Left ventricle myocardium inferior (tissue), 1 donor: ENCODE measurements at regions not wholly inside any gene's neighbourhood (a gene's known extent, or its start where the extent isn't known, plus 50 kb on each side); places are given as distances from the start of the nearest gene placed in this dataset.
"Not testable (repeated sequence)": the region's sequence is repeated elsewhere in the genome, so short reads cannot be mapped to it uniquely, and the experiment has no call there.

Experiments
- DNase-seq: peaks from one replicate; pipeline ENCODE4 v3.0.0-alpha.2; 2020
- H3K27ac ChIP-seq: fragments of 200-600 bp; replicated peaks from 2 replicates; pipeline ENCODE4 v1.8.0; 2021
- H3K27me3 ChIP-seq: fragments of 200-600 bp; 2 replicates; pipeline ENCODE4 v1.8.0; 2021; ENCODE audit warnings: low read depth
- H3K36me3 ChIP-seq: fragments of 200-600 bp; 2 replicates; pipeline ENCODE4 v1.8.0; 2021
- H3K4me1 ChIP-seq: fragments of 200-600 bp; 2 replicates; pipeline ENCODE4 v1.8.0; 2021
- H3K4me3 ChIP-seq: fragments of 200-600 bp; 2 replicates; pipeline ENCODE4 v1.8.0; 2021; ENCODE audit warnings: mild to moderate bottlenecking, moderate library complexity
- H3K9me3 ChIP-seq: fragments of 200-600 bp; replicated peaks from 2 replicates; pipeline ENCODE4 v1.8.0; 2021
- CTCF ChIP-seq: fragments of 200-600 bp; IDR thresholded peaks from 2 replicates; pipeline ENCODE4 v1.8.0; 2021; ENCODE audit warnings: antibody characterized with exemption, mild to moderate bottlenecking, borderline replicate concordance
- intact Hi-C: fragments of 100-400 bp; cut with micrococcal nuclease; formaldehyde crosslinking; loops from one replicate; pipeline ENCODE4 v1.11.0; 2022
- donor health status: DM: no; HTN: yes; CAD: no; lungs with severe emphysema.

- Histone ChIP-seq H3K36me3 (no peaks in the 10 kb centered on the region), H3K27me3 (no peaks in the 10 kb centered on the region), H3K4me1 (no peaks in the 10 kb centered on the region), H3K27ac (no peak overlapping the region), H3K4me3 (no peak overlapping the region), H3K9me3 (no peaks in the 10 kb centered on the region)
- no peak for DNase-seq
- no peak for TF ChIP-seq CTCF
- intact Hi-C loops = no loop called here
Measured at GRCh38 chr16:63650550-63650949, 1471.3 kb downstream of the CDH11 start.

GRCh38 chr16:63633706-63634445 lies 1488.0 kb downstream of the CDH11 start:
- H3K27me3 ChIP-seq, intact Hi-C loops: not testable (repeated sequence)

GRCh38 chr16:63629272-63629671 lies 1492.6 kb downstream of the CDH11 start:
- TF ChIP-seq CTCF = no peak
- no peaks in the 10 kb centered on the region for H3K4me1 ChIP-seq
- no peaks in the 10 kb centered on the region for H3K27me3 ChIP-seq
- H3K9me3 ChIP-seq = peaks cover 21% of the 10 kb centered on the region
- DNase-seq = no peak
- intact Hi-C loops = no loop called here
- H3K36me3 ChIP-seq = no peaks in the 10 kb centered on the region
- no peak overlapping the region for H3K27ac ChIP-seq
- no peak overlapping the region for H3K4me3 ChIP-seq

More at GRCh38 chr16:63633706-63634445, 1488.0 kb downstream of the CDH11 start:
- not testable (repeated sequence) for H3K4me3 ChIP-seq, H3K4me1 ChIP-seq, H3K36me3 ChIP-seq, DNase-seq, H3K27ac ChIP-seq
- H3K9me3 ChIP-seq = peaks cover 21% of the 10 kb centered on the region

GRCh38 chr16:63628812-63629211 lies 1493.1 kb downstream of the CDH11 start:
- no peak for TF ChIP-seq CTCF
- H3K27ac ChIP-seq = no peak overlapping the region
- no peaks in the 10 kb centered on the region for H3K27me3 ChIP-seq
- intact Hi-C loops = no loop called here
- peaks cover 21% of the 10 kb centered on the region for H3K9me3 ChIP-seq
- no peaks in the 10 kb centered on the region for H3K36me3 ChIP-seq
- no peaks in the 10 kb centered on the region for H3K4me1 ChIP-seq
- no peak for DNase-seq
- H3K4me3 ChIP-seq = no peak overlapping the region

GRCh38 chr16:63625126-63625525 lies 1496.7 kb downstream of the CDH11 start:
- Histone ChIP-seq H3K9me3 (peaks cover 11% of the 10 kb centered on the region), H3K27me3 (no peaks in the 10 kb centered on the region), H3K36me3 (no peaks in the 10 kb centered on the region), H3K4me1 (no peaks in the 10 kb centered on the region), H3K4me3 (no peak overlapping the region), H3K27ac (no peak overlapping the region)
- intact Hi-C loops = no loop called here
- DNase-seq = no peak
- TF ChIP-seq CTCF = no peak

- Histone ChIP-seq H3K4me3 (no peak overlapping the region), H3K27ac (no peak overlapping the region), H3K36me3 (no peaks in the 10 kb centered on the region), H3K9me3 (no peaks in the 10 kb centered on the region), H3K27me3 (no peaks in the 10 kb centered on the region), H3K4me1 (no peaks in the 10 kb centered on the region)
- DNase-seq = no peak
- no peak for TF ChIP-seq CTCF
- intact Hi-C loops = no loop called here
Measured at GRCh38 chr16:63623551-63624039, 1498.3 kb downstream of the CDH11 start.
